OCI-LY7 (cell line): ENCODE measurements at regions not wholly inside any gene's neighbourhood (a gene's known extent, or its start where the extent isn't known, plus 50 kb on each side); places are given as distances from the start of the nearest gene placed in this dataset.

Experiments used
- EZH2phosphoT487 ChIP-seq: fragments of 200-600 bp; sonication (generic); IDR thresholded peaks from 2 replicates; pipeline ENCODE4 v1.6.1; 2018; ENCODE audit warnings: low read depth, borderline replicate concordance, mild to moderate bottlenecking, mixed run types, antibody characterized with exemption, low read length, moderate library complexity, mixed read lengths
- TF ChIP-seq, protein P1 (sequence below): fragments of 200-600 bp; sonication (generic); conservative IDR thresholded peaks from 2 replicates; pipeline ENCODE4 v1.5.1; 2014; ENCODE audit warnings: mild to moderate bottlenecking, antibody characterized with exemption, low read length, moderate library complexity, mixed read lengths

DNA sequence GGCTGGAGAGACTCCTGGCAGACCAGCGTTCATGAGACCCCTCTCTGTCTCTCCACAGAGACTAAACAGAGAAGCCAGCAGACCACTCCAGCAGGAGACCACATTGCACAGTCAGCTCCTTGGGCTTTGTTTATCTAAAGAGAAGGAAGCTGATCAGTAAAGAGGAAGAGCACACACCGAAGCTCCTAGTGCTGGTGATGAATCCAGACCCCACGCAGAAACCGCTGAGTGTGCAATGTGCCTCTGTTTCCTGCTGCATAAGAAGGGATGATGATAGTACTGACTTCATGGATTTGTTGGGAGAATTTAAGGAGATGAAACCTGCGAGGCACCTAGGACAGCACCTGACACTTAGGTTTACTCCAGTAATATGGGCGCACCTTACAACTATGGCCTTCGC is 544.1 kb upstream of the ID2 start:
- TF ChIP-seq, protein P1, sequence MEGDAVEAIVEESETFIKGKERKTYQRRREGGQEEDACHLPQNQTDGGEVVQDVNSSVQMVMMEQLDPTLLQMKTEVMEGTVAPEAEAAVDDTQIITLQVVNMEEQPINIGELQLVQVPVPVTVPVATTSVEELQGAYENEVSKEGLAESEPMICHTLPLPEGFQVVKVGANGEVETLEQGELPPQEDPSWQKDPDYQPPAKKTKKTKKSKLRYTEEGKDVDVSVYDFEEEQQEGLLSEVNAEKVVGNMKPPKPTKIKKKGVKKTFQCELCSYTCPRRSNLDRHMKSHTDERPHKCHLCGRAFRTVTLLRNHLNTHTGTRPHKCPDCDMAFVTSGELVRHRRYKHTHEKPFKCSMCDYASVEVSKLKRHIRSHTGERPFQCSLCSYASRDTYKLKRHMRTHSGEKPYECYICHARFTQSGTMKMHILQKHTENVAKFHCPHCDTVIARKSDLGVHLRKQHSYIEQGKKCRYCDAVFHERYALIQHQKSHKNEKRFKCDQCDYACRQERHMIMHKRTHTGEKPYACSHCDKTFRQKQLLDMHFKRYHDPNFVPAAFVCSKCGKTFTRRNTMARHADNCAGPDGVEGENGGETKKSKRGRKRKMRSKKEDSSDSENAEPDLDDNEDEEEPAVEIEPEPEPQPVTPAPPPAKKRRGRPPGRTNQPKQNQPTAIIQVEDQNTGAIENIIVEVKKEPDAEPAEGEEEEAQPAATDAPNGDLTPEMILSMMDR = no peak
- no peak for TF ChIP-seq EZH2phosphoT487
